ENCODE measurements at regions not wholly inside any gene's neighbourhood (a gene's known extent, or its start where the extent isn't known, plus 50 kb on each side); places are given as distances from the start of the nearest gene placed in this dataset.
"Not testable (repeated sequence)": the region's sequence is repeated elsewhere in the genome, so short reads cannot be mapped to it uniquely, and the experiment has no call there.

DNA sequence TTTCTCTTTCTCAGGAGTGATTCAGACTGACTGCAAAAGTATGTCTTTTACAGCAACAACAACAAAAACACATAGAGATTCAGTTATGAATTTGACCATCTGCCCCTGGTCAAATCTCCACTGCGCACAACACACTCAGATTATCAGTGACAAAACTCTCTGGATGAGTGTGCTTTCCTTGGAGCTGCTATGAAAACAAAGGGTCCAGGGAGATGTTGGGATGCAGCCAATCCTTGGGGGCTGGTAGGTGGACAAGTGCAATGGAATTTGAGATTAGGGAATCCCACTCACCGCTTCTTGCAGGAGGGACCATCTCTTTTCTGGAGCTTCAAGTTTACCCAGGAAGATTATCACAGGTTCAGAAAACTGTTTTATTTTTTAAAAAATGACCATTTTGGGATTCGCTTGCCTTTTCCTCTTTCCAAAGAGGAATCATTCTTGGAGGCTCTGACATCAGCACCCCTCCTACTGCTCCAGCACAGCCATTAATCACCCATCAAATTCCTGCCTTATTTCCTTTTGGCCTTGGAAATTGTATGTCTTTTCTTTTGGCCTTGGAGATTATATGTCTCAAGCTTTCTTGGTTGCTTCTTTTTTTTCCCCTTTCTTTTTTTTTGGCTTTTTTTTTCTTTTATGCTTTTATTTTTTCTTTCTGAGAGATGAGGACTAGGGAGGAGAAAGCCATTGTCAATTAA, 311.8 kb downstream of the TSHZ3 start:
- no peak for DNase-seq (ENCODE audit: low spot score)
- in situ Hi-C loops (cut with MboI; ENCODE audit: low pct_unique_long_range_greater_than_20kb, low sequenced_read_pairs, unreplicated experiment), result no loop called here
- TF ChIP-seq, protein P1, sequence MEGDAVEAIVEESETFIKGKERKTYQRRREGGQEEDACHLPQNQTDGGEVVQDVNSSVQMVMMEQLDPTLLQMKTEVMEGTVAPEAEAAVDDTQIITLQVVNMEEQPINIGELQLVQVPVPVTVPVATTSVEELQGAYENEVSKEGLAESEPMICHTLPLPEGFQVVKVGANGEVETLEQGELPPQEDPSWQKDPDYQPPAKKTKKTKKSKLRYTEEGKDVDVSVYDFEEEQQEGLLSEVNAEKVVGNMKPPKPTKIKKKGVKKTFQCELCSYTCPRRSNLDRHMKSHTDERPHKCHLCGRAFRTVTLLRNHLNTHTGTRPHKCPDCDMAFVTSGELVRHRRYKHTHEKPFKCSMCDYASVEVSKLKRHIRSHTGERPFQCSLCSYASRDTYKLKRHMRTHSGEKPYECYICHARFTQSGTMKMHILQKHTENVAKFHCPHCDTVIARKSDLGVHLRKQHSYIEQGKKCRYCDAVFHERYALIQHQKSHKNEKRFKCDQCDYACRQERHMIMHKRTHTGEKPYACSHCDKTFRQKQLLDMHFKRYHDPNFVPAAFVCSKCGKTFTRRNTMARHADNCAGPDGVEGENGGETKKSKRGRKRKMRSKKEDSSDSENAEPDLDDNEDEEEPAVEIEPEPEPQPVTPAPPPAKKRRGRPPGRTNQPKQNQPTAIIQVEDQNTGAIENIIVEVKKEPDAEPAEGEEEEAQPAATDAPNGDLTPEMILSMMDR (IDR thresholded peaks at IDR 0.05; ENCODE audit: extremely low read depth, insufficient read depth, missing control alignments), result no peak

DNA sequence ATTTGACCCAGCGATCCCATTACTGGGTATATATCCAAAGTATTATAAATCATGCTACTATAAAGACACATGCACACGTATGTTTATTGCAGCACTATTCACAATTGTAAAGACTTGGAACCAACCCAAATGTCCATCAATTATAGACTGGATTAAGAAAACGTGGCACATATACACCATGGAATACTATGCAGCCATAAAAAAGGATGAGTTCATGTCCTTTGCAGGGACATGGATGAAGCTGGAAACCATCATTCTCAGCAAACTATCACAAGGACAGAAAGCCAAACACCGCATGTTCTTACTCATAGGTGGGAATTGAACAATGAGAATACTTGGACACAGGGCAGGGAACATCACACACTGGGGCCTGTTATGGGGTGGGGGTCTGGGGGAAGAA, 317.8 kb downstream of the TSHZ3 start:
- DNase-seq (ENCODE audit: low spot score); in situ Hi-C loops (cut with MboI; ENCODE audit: low pct_unique_long_range_greater_than_20kb, low sequenced_read_pairs, unreplicated experiment): not testable (repeated sequence)

DNA sequence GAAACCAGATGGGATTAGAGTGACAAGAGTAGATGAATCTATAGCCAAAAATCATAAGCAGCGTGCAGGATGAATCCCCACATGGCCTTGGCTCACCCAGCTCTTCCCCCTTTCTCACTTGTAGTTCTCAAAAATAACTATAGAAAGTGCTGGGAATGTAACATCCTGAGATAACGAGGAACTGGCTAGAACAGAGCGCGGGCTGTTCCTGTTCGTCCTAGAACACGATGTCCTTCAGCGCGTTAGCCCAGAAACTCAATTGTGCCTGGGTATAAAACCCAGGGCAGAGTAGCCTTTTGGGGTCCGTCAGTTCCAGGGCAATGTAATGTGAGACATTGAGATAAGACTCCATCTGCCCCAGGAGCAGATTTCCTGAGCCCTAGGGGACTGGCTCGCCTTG, 326.2 kb downstream of the TSHZ3 start:
- DNase-seq (ENCODE audit: low spot score), result no peak

DNA sequence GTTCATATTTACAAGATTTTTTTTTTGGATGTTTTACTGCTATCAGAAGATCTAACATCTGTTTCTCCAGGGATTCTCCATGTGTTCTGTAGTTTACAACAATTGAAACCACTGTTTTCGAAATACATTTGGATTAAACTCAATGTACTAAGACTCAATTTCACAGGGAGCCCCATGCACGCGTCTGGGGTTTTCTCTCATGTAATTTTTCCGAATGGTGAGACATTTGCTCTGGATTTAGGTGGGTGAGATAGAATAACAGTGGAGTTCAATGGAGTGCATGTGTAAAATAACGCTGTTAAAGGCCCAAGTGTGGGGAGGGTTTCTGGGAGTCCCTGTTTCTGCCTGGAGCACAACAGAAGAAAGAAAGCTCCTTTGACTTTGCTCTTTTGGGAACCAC, 330.3 kb downstream of the TSHZ3 start:
- no peak for DNase-seq (ENCODE audit: low spot score)
- in situ Hi-C loops (cut with MboI; ENCODE audit: low pct_unique_long_range_greater_than_20kb, low sequenced_read_pairs, unreplicated experiment), result no loop called here
- TF ChIP-seq, protein P1 (IDR thresholded peaks at IDR 0.05; ENCODE audit: extremely low read depth, insufficient read depth, missing control alignments), result no peak

More for the DNA sequence above, 326.2 kb downstream of the TSHZ3 start:
- TF ChIP-seq, protein P1 (IDR thresholded peaks at IDR 0.05; ENCODE audit: extremely low read depth, insufficient read depth, missing control alignments), result no peak
- in situ Hi-C loops (cut with MboI; ENCODE audit: low pct_unique_long_range_greater_than_20kb, low sequenced_read_pairs, unreplicated experiment), result no loop called here

DNA sequence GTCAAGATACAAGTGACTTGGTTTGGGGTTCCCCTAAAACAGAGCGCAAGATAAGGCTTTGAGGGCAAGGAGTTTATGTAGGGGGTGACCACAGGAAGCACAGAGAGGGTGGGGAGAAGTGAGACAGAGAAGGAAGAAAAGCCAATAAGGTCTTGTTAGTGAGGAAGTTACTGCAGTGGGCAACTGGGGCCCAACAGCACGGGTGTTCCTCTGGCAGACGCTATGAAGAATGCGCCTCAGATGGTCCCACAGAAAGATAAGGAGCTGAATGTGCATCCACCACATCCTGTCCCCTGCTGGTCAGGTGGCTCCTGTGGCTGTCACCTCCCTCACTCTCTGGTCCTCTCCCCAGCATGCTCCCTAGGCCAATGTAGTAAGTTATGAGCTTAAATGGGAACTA, 333.5 kb downstream of the TSHZ3 start:
- in situ Hi-C loops (cut with MboI; ENCODE audit: low pct_unique_long_range_greater_than_20kb, low sequenced_read_pairs, unreplicated experiment), result no loop called here

DNA sequence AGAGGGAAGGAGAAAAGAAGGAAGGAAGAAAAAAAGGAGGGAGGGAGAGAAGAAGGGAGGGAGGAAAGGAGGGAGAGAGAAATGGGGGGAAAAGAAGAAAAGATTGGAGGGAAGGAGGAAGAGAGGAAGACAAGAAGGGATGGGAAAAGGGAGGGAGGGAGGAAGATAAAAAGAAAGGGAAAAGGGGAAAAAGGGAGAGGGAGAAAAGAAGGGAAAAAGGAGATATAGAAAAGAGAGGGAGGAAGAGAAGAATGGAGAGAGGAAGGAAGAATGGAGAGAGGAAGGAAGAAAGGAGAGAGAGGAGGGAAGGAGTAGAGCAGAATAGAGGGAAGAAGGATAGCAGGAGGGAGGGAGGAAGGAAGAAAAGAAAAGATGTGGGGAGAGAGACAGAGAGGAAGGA, 334.6 kb downstream of the TSHZ3 start:
- in situ Hi-C loops (cut with MboI; ENCODE audit: low pct_unique_long_range_greater_than_20kb, low sequenced_read_pairs, unreplicated experiment), result no loop called here
- DNase-seq (ENCODE audit: low spot score), result no peak
- TF ChIP-seq, protein P1 (IDR thresholded peaks at IDR 0.05; ENCODE audit: extremely low read depth, insufficient read depth, missing control alignments), result no peak

More for the DNA sequence above, 333.5 kb downstream of the TSHZ3 start:
- TF ChIP-seq, protein P1 (IDR thresholded peaks at IDR 0.05; ENCODE audit: extremely low read depth, insufficient read depth, missing control alignments), result no peak
- no peak for DNase-seq (ENCODE audit: low spot score)

DNA sequence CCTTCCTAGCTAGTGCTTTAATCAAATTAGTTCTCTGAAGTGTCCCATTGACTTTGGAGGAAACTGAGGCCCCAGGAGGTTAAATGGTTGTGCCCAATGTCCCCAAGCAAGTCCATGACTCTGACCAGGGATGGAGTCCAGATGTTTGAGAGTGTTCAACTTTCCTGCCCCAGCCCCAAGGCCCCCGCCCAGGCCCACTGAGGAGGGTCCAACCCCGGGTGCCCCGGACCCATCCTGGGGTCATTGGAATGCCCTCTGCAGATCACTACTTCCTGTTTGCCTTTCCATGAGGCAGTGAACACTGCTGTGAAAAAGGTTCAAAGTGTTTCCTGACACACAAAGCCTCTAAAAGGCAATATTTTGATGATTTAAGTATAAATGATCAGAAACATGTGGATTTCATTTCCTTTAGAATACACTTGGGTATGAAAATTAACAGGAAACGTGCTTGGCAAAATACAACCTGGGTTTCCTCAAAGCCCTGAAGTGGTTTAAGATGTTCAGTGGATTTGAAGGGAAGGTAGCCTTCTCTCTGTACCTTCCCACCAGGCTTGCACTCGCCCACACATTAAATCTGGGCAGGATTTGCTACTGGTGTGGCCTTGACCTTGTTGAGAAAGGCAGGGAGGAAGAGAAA, 335.7 kb downstream of the TSHZ3 start:
- DNase-seq (ENCODE audit: low spot score), result no peak
- in situ Hi-C loops (cut with MboI; ENCODE audit: low pct_unique_long_range_greater_than_20kb, low sequenced_read_pairs, unreplicated experiment), result no loop called here
- TF ChIP-seq, protein P1 (IDR thresholded peaks at IDR 0.05; ENCODE audit: extremely low read depth, insufficient read depth, missing control alignments), result no peak
